ENCODE measurements at regions not wholly inside any gene's neighbourhood (a gene's known extent, or its start where the extent isn't known, plus 50 kb on each side); places are given as distances from the start of the nearest gene placed in this dataset.

DNA sequence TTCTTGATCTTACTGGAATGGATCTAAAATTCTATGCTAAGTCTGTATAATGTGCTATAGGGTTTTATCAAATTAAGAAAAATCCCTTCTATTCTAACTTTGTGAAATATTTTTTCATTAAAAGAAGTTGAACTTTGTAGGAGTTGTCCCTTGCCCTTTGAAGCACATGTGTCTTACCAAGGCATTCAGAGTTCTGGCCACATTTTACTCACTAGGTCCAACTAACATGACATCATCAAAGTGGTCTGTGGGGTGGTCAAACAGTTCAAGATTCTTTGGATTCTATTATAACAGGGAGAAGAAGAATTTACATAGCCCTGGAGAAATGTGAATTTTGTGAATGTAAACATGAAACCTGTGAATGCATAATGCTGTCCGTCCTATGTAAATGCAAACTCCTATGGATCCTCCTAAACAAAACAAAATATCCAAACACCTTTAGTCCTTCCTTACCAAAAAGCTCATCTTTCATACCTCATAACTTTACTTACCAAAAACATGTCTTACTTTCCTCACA is 88.7 kb downstream of the EBNA1BP2 start:
- H3K4me3 ChIP-seq (ENCODE audit: low read depth, poor library complexity, severe bottlenecking), result no peak overlapping the region
- no peak for TF ChIP-seq POLR2A (IDR thresholded peaks at IDR 0.05)
- TF ChIP-seq, protein P1, sequence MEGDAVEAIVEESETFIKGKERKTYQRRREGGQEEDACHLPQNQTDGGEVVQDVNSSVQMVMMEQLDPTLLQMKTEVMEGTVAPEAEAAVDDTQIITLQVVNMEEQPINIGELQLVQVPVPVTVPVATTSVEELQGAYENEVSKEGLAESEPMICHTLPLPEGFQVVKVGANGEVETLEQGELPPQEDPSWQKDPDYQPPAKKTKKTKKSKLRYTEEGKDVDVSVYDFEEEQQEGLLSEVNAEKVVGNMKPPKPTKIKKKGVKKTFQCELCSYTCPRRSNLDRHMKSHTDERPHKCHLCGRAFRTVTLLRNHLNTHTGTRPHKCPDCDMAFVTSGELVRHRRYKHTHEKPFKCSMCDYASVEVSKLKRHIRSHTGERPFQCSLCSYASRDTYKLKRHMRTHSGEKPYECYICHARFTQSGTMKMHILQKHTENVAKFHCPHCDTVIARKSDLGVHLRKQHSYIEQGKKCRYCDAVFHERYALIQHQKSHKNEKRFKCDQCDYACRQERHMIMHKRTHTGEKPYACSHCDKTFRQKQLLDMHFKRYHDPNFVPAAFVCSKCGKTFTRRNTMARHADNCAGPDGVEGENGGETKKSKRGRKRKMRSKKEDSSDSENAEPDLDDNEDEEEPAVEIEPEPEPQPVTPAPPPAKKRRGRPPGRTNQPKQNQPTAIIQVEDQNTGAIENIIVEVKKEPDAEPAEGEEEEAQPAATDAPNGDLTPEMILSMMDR (IDR thresholded peaks at IDR 0.05), result no peak
- DNase-seq (ENCODE audit: low spot score in 2 of 2), result no peak
- WGBS, 2 donors, result 90 to 96% methylated on average over 1 of the region's 1 CpG
- intact Hi-C loops (cut with DNase I; ENCODE audit: low total_unique reads), result no loop called here

DNA sequence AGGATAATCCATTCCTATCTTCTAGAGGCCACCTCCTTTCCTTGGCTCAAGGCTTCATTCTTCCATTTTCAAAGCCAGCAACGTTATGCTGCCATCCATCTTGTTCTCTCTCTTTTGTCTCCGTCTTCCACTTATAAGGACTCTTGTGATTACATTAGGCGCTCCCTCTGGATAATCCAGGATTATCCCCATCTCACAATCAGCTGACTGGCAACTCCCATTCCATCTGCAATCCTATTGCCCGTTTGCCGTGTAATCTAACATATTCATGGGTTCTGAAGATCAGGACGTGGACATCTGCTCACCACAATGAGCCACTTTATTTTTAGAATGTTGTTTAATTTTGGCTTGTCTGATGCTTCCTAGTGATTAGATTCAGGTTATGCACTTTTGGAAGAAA is 89.3 kb downstream of the EBNA1BP2 start:
- intact Hi-C loops (cut with DNase I; ENCODE audit: low total_unique reads), result no loop called here
- TF ChIP-seq POLR2A (IDR thresholded peaks at IDR 0.05), result no peak
- TF ChIP-seq, protein P1 (IDR thresholded peaks at IDR 0.05), result no peak
- no peak overlapping the region for H3K4me3 ChIP-seq (ENCODE audit: low read depth, poor library complexity, severe bottlenecking)
- DNase-seq (ENCODE audit: low spot score in 2 of 2), result no peak
- 73 to 79% methylated on average over 6 of the region's 6 CpGs for WGBS, 2 donors

DNA sequence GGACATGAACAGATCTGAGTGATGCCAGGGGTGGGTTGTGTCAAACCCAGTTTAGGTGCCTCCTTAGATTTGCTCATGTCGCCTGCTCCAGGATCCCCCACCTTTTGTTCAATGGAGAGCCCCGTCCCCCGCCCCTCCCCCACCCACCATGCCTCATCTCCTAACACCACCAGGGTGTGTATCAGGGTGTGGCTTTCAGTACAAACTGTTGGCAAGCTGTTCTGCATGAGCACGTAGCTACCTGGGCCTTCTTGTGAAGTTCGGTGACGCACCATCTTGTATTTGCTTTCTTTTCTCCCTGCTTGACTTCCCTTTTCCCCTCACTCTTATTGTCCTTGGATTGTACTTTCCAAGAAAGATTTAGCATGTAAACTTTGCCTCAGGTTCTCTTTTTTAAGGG is 94.8 kb downstream of the EBNA1BP2 start:
- H3K4me3 ChIP-seq (ENCODE audit: low read depth, poor library complexity, severe bottlenecking), result no peak overlapping the region
- intact Hi-C loops (cut with DNase I; ENCODE audit: low total_unique reads), result loop anchor here (10.0 kb wide), 2 partner anchors 302 to 502 kb away; no protein-coding TSS in a partner anchor
- DNase-seq (ENCODE audit: low spot score in 2 of 2), result peak in 1 of 2 donors; percentile 29
- 38 to 74% methylated on average over 5 to 6 of the region's 6 CpGs for WGBS, 2 donors
- TF ChIP-seq, protein P1 (IDR thresholded peaks at IDR 0.05), result no peak
- TF ChIP-seq POLR2A (IDR thresholded peaks at IDR 0.05), result no peak

DNA sequence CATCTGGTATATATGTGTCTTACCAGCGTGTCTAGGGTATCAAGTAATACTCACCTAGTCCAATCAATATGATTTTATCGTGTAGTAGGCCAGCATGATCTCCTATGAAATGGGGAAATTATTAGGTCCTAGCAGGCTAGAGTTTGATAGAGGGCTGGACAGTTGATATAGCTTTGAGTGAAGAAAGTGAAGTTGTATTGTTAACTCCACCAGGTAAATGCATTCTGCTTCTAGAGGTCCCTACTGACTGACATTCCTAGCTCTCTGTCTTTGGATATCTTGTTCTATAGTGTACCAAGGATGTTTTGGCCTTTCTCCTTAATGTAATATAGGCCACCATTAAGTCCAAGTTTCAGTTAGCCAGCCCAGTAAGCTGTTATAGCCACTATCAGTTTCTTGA is 97.4 kb downstream of the EBNA1BP2 start:
- no peak overlapping the region for H3K4me3 ChIP-seq (ENCODE audit: low read depth, poor library complexity, severe bottlenecking)
- no peak for DNase-seq (ENCODE audit: low spot score in 2 of 2)
- 84 to 88% methylated on average over 2 of the region's 2 CpGs for WGBS, 2 donors
- intact Hi-C loops (cut with DNase I; ENCODE audit: low total_unique reads), result loop anchor here (5.0 to 10.0 kb wide), 4 partner anchors 142 to 500 kb away; no protein-coding TSS in a partner anchor
- no peak for TF ChIP-seq POLR2A (IDR thresholded peaks at IDR 0.05)
- TF ChIP-seq, protein P1 (IDR thresholded peaks at IDR 0.05), result no peak

DNA sequence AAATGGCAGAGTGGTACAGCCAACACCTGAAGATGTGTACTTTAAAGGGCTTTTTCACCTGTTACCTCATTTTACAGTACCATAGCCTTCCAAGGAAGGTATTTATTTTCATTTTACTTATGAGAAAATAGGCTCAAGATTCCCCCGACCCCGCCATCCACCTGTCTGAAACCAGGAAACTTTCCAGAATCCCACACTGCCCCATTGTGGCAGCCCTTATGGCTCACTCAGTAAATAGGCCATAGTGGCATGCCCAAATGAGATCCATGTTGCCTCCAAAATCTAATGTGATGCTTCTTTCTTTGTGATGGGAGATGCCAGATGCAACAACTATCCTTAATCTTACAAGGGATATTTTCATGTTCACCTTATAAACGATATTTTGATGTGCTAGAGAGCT is 97.8 kb downstream of the EBNA1BP2 start:
- DNase-seq (ENCODE audit: low spot score in 2 of 2), result peak in 1 of 2 donors; percentile 64
- WGBS, 2 donors, result 75 to 86% methylated on average over 3 of the region's 3 CpGs
- intact Hi-C loops (cut with DNase I; ENCODE audit: low total_unique reads), result loop anchor here (5.0 to 10.0 kb wide), 4 partner anchors 142 to 499 kb away; no protein-coding TSS in a partner anchor
- no peak for TF ChIP-seq POLR2A (IDR thresholded peaks at IDR 0.05)
- TF ChIP-seq, protein P1 (IDR thresholded peaks at IDR 0.05), result no peak
- H3K4me3 ChIP-seq (ENCODE audit: low read depth, poor library complexity, severe bottlenecking), result no peak overlapping the region
